ENCODE measurements at regions not wholly inside any gene's neighbourhood (a gene's known extent, or its start where the extent isn't known, plus 50 kb on each side); places are given as distances from the start of the nearest gene placed in this dataset.

DNA sequence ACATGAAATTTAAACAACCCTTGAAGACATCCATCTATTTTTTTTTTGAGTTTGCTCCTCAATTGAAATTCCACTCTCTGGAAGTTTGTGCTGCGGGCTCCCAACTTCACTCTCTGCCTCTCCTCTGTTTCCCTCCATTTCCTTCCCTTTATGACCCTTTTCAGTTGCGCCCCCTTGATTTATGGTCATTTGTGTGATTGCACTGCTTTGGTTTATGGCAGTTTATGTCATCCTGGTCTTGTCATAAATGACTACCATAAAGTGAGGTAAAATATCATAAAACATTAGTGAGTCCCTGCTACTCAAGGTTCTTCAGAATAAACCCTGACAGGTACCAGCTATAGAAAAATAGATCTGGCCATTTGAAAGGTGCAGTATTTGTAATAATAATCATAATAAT is 348.3 kb upstream of the ZFP64 start:
- Histone ChIP-seq H3K79me2 (ENCODE audit: insufficient read depth, low read length) (no peaks in the 10 kb centered on the region), H3K4me3 (replicated peaks in 1 of 3; ENCODE audit: low read depth in 2 of 3, low read length in 3 of 3) (no peak overlapping the region), H3K36me3 (replicated peaks in 1 of 2; ENCODE audit: control insufficient read depth in 1 of 2, insufficient read depth in 2 of 2, low read length in 2 of 2) (no peaks in the 10 kb centered on the region), H3K4me2 (replicated peaks; ENCODE audit: extremely low read depth, low read length, poor library complexity, severe bottlenecking) (no peak overlapping the region), H3K4me1 (ENCODE audit: control insufficient read depth in 1 of 2, insufficient read depth in 2 of 2, low read length in 2 of 2) (no peaks in the 10 kb centered on the region), H3K9me3 (replicated peaks in 1 of 2; ENCODE audit: control insufficient read depth in 1 of 2, insufficient read depth in 1 of 2, low read length in 2 of 2) (peaks cover 10 to 14% of the 10 kb centered on the region in 2 donors), H3K9ac (ENCODE audit: insufficient read depth, low read length, poor library complexity, severe bottlenecking) (no peak overlapping the region), H4K20me1 (ENCODE audit: insufficient read depth, low read length) (no peaks in the 10 kb centered on the region), H2AFZ (ENCODE audit: insufficient read depth, low read depth, low read length, poor library complexity, severe bottlenecking) (no peak overlapping the region), H3K27ac (ENCODE audit: low read depth in 1 of 2, low read length in 2 of 2) (no peak overlapping the region), H3K27me3 (ENCODE audit: control insufficient read depth in 2 of 2, insufficient read depth in 2 of 2, low read length in 2 of 2) (no peaks in the 10 kb centered on the region)
- WGBS (ENCODE audit: insufficient coverage), result no CpG with 5 or more reads among the region's 2 CpGs
- Mint-ChIP-seq H3K4me1 (no peaks in the 10 kb centered on the region), H3K9me3 (peaks cover 0 to 27% (median 11%) of the 10 kb centered on the region in 7 donors), H3K27ac (no peak overlapping the region), H3K27me3 (ENCODE audit: low read depth in 3 of 3) (peaks cover 0 to 3% (median 2%) of the 10 kb centered on the region in 3 donors), H3K4me3 (no peak overlapping the region), H3K36me3 (no peaks in the 10 kb centered on the region)
- TF ChIP-seq, protein P1, sequence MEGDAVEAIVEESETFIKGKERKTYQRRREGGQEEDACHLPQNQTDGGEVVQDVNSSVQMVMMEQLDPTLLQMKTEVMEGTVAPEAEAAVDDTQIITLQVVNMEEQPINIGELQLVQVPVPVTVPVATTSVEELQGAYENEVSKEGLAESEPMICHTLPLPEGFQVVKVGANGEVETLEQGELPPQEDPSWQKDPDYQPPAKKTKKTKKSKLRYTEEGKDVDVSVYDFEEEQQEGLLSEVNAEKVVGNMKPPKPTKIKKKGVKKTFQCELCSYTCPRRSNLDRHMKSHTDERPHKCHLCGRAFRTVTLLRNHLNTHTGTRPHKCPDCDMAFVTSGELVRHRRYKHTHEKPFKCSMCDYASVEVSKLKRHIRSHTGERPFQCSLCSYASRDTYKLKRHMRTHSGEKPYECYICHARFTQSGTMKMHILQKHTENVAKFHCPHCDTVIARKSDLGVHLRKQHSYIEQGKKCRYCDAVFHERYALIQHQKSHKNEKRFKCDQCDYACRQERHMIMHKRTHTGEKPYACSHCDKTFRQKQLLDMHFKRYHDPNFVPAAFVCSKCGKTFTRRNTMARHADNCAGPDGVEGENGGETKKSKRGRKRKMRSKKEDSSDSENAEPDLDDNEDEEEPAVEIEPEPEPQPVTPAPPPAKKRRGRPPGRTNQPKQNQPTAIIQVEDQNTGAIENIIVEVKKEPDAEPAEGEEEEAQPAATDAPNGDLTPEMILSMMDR (IDR thresholded peaks at IDR 0.05), result no peak
- intact Hi-C loops (cut with micrococcal nuclease), result no loop called here
- no peak for DNase-seq

DNA sequence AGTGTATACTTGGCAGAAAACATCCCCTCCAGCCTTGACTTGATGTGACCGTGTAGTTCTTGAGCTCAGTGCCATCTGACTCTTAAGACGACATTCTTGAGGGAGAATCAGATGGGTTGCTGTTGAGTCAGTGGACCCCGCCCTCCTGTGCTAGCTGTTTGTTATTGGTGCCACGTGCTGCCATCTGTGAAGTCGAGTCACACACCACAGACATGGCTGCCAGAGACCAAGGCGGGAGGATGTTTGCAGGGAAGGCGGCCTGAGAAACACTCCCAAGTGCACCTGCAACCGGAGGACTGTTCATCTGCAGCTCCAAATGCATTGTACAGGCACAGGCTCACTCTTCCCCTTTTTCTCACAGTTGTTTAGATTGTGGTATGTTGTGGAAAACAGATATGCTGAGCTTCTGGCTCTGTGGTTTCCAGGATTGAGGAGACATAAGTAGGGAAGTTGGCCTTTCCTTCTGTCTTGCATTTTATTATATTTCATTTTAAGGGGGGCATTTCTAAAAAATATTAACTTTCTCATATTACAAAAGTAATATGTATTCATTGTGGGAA is 345.3 kb upstream of the ZFP64 start:
- Histone ChIP-seq H3K9ac (ENCODE audit: insufficient read depth, low read length, poor library complexity, severe bottlenecking) (no peak overlapping the region), H3K27me3 (ENCODE audit: control insufficient read depth in 2 of 2, insufficient read depth in 2 of 2, low read length in 2 of 2) (no peaks in the 10 kb centered on the region), H4K20me1 (ENCODE audit: insufficient read depth, low read length) (no peaks in the 10 kb centered on the region), H3K4me1 (ENCODE audit: control insufficient read depth in 1 of 2, insufficient read depth in 2 of 2, low read length in 2 of 2) (no peaks in the 10 kb centered on the region), H3K27ac (ENCODE audit: low read depth in 1 of 2, low read length in 2 of 2) (no peak overlapping the region), H3K36me3 (replicated peaks in 1 of 2; ENCODE audit: control insufficient read depth in 1 of 2, insufficient read depth in 2 of 2, low read length in 2 of 2) (no peaks in the 10 kb centered on the region), H2AFZ (ENCODE audit: insufficient read depth, low read depth, low read length, poor library complexity, severe bottlenecking) (no peak overlapping the region), H3K4me3 (replicated peaks in 1 of 3; ENCODE audit: low read depth in 2 of 3, low read length in 3 of 3) (no peak overlapping the region), H3K79me2 (ENCODE audit: insufficient read depth, low read length) (no peaks in the 10 kb centered on the region), H3K9me3 (replicated peaks in 1 of 2; ENCODE audit: control insufficient read depth in 1 of 2, insufficient read depth in 1 of 2, low read length in 2 of 2) (no peaks in the 10 kb centered on the region), H3K4me2 (replicated peaks; ENCODE audit: extremely low read depth, low read length, poor library complexity, severe bottlenecking) (no peak overlapping the region)
- no peaks in the 10 kb centered on the region for H3K4me1 Mint-ChIP-seq
- no peak for DNase-seq
- WGBS (ENCODE audit: insufficient coverage), result 62% methylated on average over 8 of the region's 8 CpGs
- no peaks in the 10 kb centered on the region for H3K36me3 Mint-ChIP-seq
- H3K27me3 Mint-ChIP-seq (ENCODE audit: low read depth in 3 of 3), result peaks cover 0 to 3% (median 2%) of the 10 kb centered on the region in 3 donors
- intact Hi-C loops (cut with micrococcal nuclease), result no loop called here
- no peak overlapping the region for H3K4me3 Mint-ChIP-seq
- TF ChIP-seq, protein P1 (IDR thresholded peaks at IDR 0.05), result no peak
- H3K9me3 Mint-ChIP-seq, result peaks cover 0 to 19% (median 2%) of the 10 kb centered on the region in 7 donors
- H3K27ac Mint-ChIP-seq, result no peak overlapping the region

Measured in CD14-positive monocyte (primary cell).